SU-DHL-6 (cell line): ENCODE measurements at regions not wholly inside any gene's neighbourhood (a gene's known extent, or its start where the extent isn't known, plus 50 kb on each side); places are given as distances from the start of the nearest gene placed in this dataset.

Experiments
- CTCF ChIP-seq: fragments of 200-600 bp; sonication (generic); IDR thresholded peaks from one replicate; pipeline ENCODE4 v1.5.1; 2017; ENCODE audit warnings: antibody characterized with exemption, mild to moderate bottlenecking, low read length, moderate library complexity; ENCODE audit not compliant: insufficient read depth, poor library complexity, severe bottlenecking
- EZH2phosphoT487 ChIP-seq: fragments of 200-600 bp; sonication (generic), shearing (Covaris generic); conservative IDR thresholded peaks from 2 replicates; pipeline ENCODE4 v1.6.1; 2018; ENCODE audit warnings: mild to moderate bottlenecking, antibody characterized with exemption, low read length, moderate library complexity, mixed read lengths

GRCh38 chr5:40033411-40033810, 608.6 kb upstream of the DAB2 start:
- no peak for TF ChIP-seq EZH2phosphoT487
- no peak for TF ChIP-seq CTCF
